HS-27A (cell line): ENCODE measurements at regions not wholly inside any gene's neighbourhood (a gene's known extent, or its start where the extent isn't known, plus 50 kb on each side); places are given as distances from the start of the nearest gene placed in this dataset.
"Not testable (repeated sequence)": the region's sequence is repeated elsewhere in the genome, so short reads cannot be mapped to it uniquely, and the experiment has no call there.

Experiments
- DNase-seq: peaks from one replicate; pipeline ENCODE4 v3.0.0-alpha.2; 2012; ENCODE audit warnings: low read depth, missing footprints

GRCh38 chr13:76829572-76830327 is 56.5 kb downstream of the KCTD12 start:
- no peak for DNase-seq

DNA sequence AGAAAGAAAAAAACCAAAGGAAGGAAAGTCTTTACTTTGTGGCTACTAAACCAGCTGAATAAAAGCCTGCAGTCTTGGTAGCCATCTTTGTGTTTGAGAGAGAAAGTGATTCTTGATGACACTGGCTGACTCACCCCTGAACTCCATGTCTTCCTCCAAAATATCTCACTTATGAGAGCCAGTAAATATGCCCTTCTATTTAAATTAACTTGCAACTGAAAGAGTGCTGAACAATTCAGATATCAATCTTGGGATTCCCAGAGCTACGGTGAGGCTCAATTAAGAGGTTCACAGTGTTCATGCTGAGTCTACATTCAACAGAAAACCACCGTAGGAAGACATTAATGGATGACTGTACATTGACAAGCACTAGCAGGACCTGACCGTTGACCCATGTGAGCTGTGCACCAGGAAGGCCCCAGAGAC is 57.9 kb downstream of the KCTD12 start:
- DNase-seq: no peak

- no peak for DNase-seq
Measured at GRCh38 chr13:76826527-76826926, 59.7 kb downstream of the KCTD12 start.

GRCh38 chr13:76825430-76825829 is 60.8 kb downstream of the KCTD12 start:
- DNase-seq: no peak

DNA sequence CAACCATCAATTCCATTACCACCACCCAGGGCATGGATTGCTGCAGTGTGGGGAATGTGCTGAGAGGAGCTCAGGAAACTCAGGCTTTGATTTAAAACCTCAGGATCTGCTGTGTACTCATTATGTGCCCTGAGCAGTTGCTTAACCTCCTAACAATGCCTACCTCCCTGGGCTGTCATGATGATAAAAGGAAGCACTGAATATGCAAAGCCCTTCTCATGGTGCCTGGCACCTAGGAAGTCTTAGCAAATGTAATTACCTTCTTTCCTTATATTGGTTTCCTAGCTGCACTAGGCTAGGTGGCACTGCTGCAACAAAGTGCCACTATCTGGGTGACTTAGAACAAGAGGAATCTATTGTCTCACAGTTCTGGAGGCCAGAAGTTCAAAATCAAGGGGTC is 62.2 kb downstream of the KCTD12 start:
- no peak for DNase-seq

DNA sequence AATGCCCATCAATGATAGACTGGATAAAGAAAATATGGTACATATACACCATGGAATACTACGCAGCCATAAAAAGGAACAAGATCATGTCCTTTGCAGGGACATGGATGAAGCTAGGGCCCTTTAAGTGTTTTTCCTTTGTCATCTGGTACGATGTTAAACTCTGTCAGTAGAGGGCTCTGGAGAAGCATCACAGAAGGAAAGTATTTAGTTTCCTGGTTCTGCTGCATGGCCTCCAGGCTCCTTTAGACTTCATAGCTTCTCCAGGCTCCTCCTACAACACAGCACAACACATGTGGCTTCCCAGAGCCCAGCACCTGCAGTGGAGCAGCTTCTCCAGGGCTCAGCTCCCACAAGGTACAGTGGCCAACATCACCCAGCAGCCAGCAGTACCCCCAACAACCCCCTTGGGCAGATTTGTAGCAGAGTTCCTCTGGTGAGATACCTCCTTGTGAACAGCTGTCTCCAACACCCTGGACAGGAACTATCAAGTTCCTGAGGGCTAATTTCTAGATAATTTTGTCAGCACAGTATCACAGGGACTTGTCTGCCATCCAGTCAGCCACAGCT is 63.4 kb downstream of the KCTD12 start:
- no peak for DNase-seq

- DNase-seq: not testable (repeated sequence)
Measured at GRCh38 chr13:76821222-76821621, 65.0 kb downstream of the KCTD12 start.

DNA sequence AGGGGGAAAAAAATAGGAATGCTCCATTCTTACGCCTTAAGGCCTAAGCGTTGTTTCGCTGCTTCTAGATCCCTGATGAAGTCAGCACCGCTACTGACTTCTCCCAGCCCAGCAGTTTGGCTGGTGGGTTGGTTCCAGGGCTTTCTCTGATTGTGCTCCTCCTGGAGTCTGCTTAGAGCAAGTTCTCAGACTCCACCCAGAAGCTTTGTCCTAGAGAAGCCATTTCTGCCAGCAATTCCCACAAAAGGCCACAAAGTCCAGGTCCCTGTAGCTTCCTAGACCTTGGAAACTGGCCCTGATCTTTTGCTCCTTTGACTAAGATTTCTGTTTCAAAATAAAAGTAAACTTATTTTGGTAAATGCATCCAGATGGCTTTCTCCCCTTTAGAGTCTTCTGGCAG is 65.4 kb downstream of the KCTD12 start:
- no peak for DNase-seq

GRCh38 chr13:76816394-76816793 is 69.8 kb downstream of the KCTD12 start:
- DNase-seq: no peak

DNA sequence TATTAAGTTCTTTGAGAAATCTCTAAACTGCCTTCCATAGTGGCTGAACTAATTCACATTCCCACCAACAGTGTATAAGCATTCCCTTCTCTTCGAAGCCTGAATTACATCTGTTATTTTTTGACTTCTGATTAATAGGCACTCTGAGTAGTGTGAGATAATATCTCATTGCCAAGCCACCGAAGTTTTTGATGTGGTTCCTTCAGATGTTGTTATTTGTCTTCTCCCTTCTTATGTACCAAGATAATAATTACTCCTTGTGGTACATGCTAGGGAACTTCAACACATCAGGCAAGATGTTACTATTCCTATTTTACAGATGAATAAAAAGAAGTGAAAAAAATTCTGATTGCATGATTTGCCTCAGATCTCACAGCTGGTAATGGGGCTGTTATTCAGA is 70.9 kb downstream of the KCTD12 start:
- no peak for DNase-seq

- no peak for DNase-seq
Measured at GRCh38 chr13:76813891-76814290, 72.3 kb downstream of the KCTD12 start.

DNA sequence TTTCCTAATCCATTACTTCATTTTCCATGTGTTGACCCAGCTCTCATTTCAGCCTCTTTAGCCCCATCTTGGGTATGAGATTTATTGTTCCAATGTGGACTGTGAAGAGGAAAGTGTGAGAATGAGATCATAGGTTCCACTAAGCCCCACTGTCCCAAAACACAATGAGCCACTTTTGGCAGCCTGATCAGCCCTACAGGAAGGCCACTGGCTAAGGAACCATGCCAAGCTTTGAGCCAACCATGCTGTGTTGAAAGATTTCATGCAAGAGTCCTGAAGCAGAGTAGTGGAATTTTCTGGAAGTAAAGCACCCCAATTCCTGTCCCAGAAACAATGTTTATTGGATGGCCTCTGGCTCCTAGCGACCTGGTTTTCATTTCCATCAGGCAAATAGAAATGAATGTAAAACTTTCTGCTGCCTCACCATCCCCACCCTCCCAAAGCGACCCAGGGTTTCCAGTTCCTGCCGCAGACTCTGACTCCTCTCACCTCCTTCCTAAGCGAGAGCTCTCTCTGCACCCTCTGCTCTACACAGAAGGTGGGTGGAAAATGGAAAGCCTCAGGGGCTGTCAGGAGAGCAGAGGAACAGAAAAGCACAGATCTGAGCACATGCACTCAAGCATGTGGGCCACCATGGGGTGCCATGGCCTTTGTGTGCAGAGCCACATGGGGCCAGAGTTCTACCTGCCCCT is 73.1 kb downstream of the KCTD12 start:
- DNase-seq: no peak

DNA sequence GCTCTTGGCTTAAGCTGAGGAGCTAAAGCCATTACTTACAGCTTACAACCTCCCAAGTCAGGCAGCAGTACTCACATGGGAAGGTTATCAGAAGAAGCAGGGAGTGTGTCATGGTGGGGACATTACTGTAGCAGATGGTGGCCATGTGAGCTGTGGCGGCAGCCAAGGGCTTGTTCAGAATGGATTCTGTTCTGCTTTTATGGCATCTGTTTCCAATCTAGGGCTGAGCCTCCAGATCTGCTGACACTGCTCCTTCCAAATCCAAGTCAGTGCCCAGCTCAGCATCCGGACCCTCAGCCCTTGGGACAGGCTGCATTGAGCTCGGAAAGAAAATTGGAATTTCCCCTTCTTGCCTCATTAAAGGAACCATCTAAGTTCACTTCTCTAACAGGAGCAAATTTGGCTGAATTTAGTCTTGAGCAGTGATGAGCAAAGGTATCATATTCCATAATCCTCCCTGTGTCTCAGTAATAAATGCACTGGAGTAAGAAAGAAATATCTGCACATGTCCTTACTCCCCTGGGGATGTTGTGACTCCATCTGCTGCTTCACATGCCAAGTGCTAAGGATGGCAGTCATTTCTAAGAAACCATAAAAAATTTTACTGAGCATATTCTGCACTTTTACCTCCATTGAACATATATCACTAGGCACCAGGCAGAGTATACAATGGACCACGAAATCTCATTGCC is 73.9 kb downstream of the KCTD12 start:
- no peak for DNase-seq

- no peak for DNase-seq
Measured at GRCh38 chr13:76809389-76809788, 76.8 kb downstream of the KCTD12 start.

DNA sequence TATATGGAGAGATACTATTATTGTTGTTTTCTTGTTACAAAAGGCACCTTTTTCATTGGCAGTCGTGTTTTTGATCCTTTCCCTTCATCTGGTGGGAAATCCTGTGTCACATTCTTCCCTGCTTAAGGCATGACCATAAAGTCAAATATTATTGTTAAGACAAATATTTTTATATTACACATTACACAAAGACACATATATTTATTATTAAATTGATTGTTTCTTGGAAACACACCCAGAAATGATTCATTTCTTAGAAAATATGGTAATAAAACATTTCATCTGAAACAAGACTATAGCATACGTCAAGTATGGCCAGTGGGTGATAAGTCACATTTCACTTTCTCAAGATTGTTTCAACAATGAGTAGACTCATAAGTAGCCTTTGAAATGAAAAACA is 77.3 kb downstream of the KCTD12 start:
- no peak for DNase-seq

- DNase-seq: no peak
Measured at GRCh38 chr13:76804801-76805200, 81.4 kb downstream of the KCTD12 start.

DNA sequence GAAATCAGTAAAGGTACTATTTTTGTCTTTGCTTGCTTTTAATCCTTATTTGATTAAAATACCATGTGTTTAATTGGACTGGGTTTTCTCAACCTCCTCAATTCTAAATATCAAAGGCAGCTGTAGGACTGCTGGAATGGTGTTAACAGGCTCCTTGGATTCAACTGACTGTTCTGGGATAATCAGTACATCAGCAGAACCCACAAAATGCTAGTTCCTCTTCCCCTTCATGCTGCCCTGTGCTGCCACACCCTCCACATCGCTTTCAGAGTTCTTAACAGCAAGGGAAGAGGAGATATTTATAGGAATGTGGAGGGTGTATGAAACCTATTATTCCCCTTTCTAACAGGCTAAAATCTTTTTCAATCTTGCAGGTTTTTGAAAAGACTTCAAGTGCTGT is 82.4 kb downstream of the KCTD12 start:
- DNase-seq: no peak

DNA sequence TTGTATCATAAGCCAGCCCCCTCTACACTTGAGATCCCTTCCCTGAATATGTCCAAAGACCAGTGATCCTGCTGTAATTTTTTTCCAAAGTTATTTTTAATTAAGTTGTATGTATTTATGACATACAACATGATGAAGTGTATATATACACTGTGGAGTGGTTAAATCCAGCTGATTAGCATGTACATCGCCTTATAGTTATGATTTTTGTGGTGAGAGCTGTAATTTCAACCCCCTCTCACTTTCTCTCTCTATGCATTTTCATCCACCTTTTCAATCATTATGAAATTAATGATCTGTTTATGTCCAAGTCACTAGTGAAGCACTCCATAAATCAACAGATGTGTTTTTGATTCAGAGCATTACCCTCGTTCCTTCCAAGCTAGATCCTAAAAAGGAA is 85.3 kb downstream of the KCTD12 start:
- DNase-seq: no peak

- no peak for DNase-seq
Measured at GRCh38 chr13:76799696-76800095, 86.5 kb downstream of the KCTD12 start.

DNA sequence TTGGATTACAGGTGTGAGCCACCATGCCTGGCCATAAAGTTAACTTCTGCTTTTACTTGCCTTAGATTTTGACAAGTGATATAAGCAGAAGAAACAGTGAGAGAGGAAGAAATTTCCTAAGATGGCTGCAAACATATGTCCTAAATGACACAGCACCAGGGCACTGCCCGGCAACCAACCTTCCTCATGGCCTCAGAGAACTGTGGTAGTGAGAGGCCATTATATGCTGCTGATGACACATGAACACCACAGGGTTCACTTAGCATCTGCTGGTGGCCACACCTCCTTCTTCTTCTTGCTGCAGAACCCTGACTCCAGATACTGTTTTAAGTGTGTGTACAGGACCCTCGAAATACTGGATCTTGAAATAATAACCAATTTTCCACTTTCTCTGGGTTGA is 88.2 kb downstream of the KCTD12 start:
- no peak for DNase-seq

DNA sequence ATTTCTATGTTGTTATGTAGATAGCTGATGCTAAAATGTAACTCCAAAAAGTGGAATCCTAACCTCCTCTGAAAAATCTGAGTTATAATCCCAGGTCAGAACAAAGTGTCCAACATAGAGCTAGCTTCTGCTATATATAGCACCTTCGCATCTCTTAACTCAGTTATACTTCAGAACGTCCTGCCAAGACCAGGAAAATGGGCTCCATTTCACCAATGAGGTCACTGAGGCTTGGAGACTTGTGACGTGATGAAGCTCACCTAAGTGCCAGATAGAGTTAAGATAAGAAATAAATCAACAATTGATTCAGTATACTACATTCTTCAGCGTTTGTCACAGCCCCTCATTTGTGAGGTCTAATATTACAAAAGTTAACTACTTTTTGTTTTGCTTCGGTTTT is 88.8 kb downstream of the KCTD12 start:
- no peak for DNase-seq

DNA sequence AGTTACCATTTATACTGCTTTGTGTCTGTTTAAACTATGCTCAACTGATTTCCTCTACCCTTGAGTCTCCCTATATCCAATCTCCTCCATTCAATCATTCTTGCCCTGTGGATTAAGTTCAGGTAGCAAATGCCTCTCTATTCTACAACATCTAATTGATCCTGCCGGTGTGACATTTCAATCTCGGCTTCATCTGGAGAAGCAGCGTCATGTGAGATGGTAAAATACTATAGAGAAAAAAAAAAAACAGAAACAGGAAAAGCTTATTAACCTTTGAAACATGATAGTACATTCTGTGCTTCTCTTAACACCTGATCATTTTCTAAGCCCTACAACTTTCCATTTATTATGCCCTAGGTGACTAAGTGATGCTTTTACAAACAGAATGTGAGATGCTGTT is 89.4 kb downstream of the KCTD12 start:
- DNase-seq: no peak
